Hepatocyte (in vitro differentiated cells): ENCODE measurements at regions not wholly inside any gene's neighbourhood (a gene's known extent, or its start where the extent isn't known, plus 50 kb on each side); places are given as distances from the start of the nearest gene placed in this dataset.

Experiments
- DNase-seq: peaks from one replicate; pipeline ENCODE4 v3.0.0-alpha.2; 2016; ENCODE audit warnings: low spot score
- H2AFZ ChIP-seq: fragments of 200-600 bp; sonication (generic); 2 replicates; pipeline ENCODE4 v1.6.0; 2016; ENCODE audit warnings: antibody characterized with exemption, mild to moderate bottlenecking
- H3K27ac ChIP-seq: fragments of 200-600 bp; sonication (generic); 2 replicates; pipeline ENCODE4 v1.5.1; 2016; ENCODE audit warnings: mild to moderate bottlenecking
- H3K27me3 ChIP-seq: fragments of 200-600 bp; sonication (generic); 2 replicates; pipeline ENCODE4 v1.6.1; 2016
- H3K36me3 ChIP-seq: fragments of 200-600 bp; sonication (generic); replicated peaks from 2 replicates; pipeline ENCODE4 v1.5.1; 2016; ENCODE audit warnings: low read depth; ENCODE audit not compliant: insufficient read depth
- H3K4me1 ChIP-seq: fragments of 200-600 bp; sonication (generic); 2 replicates; pipeline ENCODE4 v1.5.1; 2016; ENCODE audit warnings: mild to moderate bottlenecking, moderate library complexity; ENCODE audit not compliant: insufficient read depth
- H3K4me2 ChIP-seq: fragments of 200-600 bp; sonication (generic); 2 replicates; pipeline ENCODE4 v1.6.0; 2016
- H3K4me3 ChIP-seq: fragments of 200-600 bp; sonication (generic); 2 replicates; pipeline ENCODE4 v1.5.1; 2016; ENCODE audit warnings: mild to moderate bottlenecking
- H3K79me2 ChIP-seq: fragments of 200-600 bp; sonication (generic); 2 replicates; pipeline ENCODE4 v1.6.0; 2017; ENCODE audit warnings: mild to moderate bottlenecking
- H3K9me2 ChIP-seq: fragments of 200-600 bp; sonication (generic); replicated peaks from 2 replicates; pipeline ENCODE4 v1.6.0; 2017; ENCODE audit warnings: mild to moderate bottlenecking; ENCODE audit not compliant: insufficient read depth
- H3K9me3 ChIP-seq: fragments of 200-600 bp; sonication (generic); 2 replicates; pipeline ENCODE4 v1.5.1; 2016; ENCODE audit warnings: low read depth, mild to moderate bottlenecking
- H4K20me1 ChIP-seq: fragments of 200-600 bp; sonication (generic); 2 replicates; pipeline ENCODE4 v1.6.0; 2016; ENCODE audit warnings: mild to moderate bottlenecking; ENCODE audit not compliant: insufficient read depth, poor library complexity, severe bottlenecking
- EZH2 ChIP-seq: fragments of 200-600 bp; sonication (generic); IDR thresholded peaks from 2 replicates; pipeline ENCODE4 v1.6.1; 2016; ENCODE audit warnings: antibody characterized with exemption, mild to moderate bottlenecking, borderline replicate concordance
- EZH2phosphoT487 ChIP-seq: fragments of 200-600 bp; sonication (generic); IDR thresholded peaks from one replicate; pipeline ENCODE4 v1.6.1; 2018; ENCODE audit warnings: antibody characterized with exemption, mild to moderate bottlenecking, low read depth, moderate library complexity; ENCODE audit not compliant: unreplicated experiment, severe bottlenecking
- WGBS: methylation state at CpG from one replicate; pipeline ENCODE4 v1.1.6; 2016; ENCODE audit warnings: low lambda C conversion rate; ENCODE audit errors: missing lambda C conversion rate; 5-methylcytosine and 5-hydroxymethylcytosine counted together
- TF ChIP-seq, protein P1 (sequence below): fragments of 200-600 bp; sonication (generic); IDR thresholded peaks from 2 replicates; pipeline ENCODE4 v1.5.1; 2016; ENCODE audit warnings: antibody characterized with exemption, mild to moderate bottlenecking; ENCODE audit not compliant: poor library complexity

DNA sequence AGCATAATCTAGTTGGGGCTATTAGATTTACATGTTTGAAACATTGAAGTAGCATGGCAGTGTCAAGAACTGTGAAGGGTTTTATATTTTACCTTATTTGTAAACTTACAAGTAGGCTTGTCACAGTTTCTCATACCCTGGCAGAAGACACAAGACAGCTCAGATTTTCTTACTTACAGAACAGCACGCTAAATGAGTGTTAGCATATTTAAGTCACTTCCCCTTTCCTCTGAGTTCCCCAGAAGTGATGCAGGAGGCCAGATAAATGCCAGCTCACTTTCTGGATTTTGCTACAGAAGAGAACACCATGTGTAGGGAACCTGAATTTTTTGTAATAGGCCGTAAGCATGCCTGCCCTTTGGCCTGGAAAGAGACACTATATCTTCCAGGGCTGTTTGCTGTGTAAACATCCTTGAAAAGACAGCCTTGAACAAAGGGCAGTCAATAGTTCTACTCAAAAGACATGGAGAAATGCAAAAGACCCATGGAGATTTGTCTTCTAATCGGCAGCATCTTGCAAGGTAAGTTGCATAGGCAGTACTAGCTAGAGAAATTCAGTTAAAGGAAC, 279.1 kb downstream of the PHF14 start:
- TF ChIP-seq, protein P1, sequence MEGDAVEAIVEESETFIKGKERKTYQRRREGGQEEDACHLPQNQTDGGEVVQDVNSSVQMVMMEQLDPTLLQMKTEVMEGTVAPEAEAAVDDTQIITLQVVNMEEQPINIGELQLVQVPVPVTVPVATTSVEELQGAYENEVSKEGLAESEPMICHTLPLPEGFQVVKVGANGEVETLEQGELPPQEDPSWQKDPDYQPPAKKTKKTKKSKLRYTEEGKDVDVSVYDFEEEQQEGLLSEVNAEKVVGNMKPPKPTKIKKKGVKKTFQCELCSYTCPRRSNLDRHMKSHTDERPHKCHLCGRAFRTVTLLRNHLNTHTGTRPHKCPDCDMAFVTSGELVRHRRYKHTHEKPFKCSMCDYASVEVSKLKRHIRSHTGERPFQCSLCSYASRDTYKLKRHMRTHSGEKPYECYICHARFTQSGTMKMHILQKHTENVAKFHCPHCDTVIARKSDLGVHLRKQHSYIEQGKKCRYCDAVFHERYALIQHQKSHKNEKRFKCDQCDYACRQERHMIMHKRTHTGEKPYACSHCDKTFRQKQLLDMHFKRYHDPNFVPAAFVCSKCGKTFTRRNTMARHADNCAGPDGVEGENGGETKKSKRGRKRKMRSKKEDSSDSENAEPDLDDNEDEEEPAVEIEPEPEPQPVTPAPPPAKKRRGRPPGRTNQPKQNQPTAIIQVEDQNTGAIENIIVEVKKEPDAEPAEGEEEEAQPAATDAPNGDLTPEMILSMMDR, result no peak
- TF ChIP-seq EZH2phosphoT487 (no peak), EZH2 (no peak)
- peaks cover 15% of the 10 kb centered on the region for H3K4me1 ChIP-seq
- DNase-seq, result peak; percentile 5
- H3K9me2 ChIP-seq, result no peaks in the 10 kb centered on the region
- no peak overlapping the region for H3K4me2 ChIP-seq
- no peaks in the 10 kb centered on the region for H3K9me3 ChIP-seq
- no peak overlapping the region for H2AFZ ChIP-seq
- H4K20me1 ChIP-seq, result no peaks in the 10 kb centered on the region
- H3K27me3 ChIP-seq, result no peaks in the 10 kb centered on the region
- H3K4me3 ChIP-seq, result no peak overlapping the region
- H3K27ac ChIP-seq, result peak overlapping the region; percentile 56
- no peaks in the 10 kb centered on the region for H3K79me2 ChIP-seq
- no peaks in the 10 kb centered on the region for H3K36me3 ChIP-seq
- 50% methylated on average over 3 of the region's 3 CpGs for WGBS

DNA sequence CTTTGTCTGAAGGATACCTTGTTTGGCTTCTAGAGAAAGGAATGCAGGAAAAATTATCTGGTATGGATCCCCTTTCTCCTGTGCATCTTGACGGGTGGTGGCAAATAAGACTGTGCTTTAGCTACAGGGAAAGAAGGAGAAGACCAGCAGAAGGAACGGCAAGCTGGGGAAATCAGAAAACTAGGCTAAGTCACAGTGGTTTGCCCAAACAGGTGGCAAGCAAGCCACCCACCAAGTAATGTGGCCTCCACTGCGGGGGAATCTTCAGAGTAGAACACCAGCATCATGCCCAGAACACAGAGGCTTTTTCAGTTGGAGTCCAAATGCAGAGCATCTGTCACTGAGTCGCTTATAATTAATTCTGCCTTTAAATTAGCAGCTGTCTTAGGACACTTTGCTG, 282.8 kb downstream of the PHF14 start:
- 85% methylated on average over 4 of the region's 4 CpGs for WGBS
- no peak for DNase-seq
- Histone ChIP-seq H3K4me1 (peaks cover 15% of the 10 kb centered on the region), H3K9me3 (no peaks in the 10 kb centered on the region), H3K27me3 (no peaks in the 10 kb centered on the region), H2AFZ (no peak overlapping the region), H4K20me1 (no peaks in the 10 kb centered on the region), H3K9me2 (no peaks in the 10 kb centered on the region), H3K36me3 (no peaks in the 10 kb centered on the region), H3K79me2 (no peaks in the 10 kb centered on the region), H3K27ac (no peak overlapping the region), H3K4me3 (no peak overlapping the region), H3K4me2 (no peak overlapping the region)
- no peak for TF ChIP-seq EZH2
- TF ChIP-seq, protein P1, result no peak
- TF ChIP-seq EZH2phosphoT487, result no peak

DNA sequence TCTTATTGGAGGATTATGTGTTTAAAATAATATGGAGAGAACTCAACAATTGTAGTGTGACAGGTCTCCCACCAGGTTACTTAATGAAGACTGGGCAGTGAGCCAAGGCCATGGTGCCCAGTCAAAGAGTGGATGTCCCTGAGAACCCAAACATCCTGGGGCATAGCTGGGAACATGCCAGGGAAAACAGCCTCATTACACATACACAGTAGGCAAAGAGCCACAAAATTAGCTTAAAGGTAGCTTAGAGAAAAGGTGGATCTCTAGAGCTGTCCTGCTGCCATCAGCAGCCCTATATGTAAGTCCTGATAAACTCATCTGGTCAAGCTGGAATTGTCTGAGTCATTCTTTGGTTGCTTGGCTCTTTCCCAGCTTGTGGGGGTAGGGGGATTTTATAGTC, 287.8 kb downstream of the PHF14 start:
- no peak overlapping the region for H2AFZ ChIP-seq
- H3K4me3 ChIP-seq, result no peak overlapping the region
- H3K4me2 ChIP-seq, result no peak overlapping the region
- no peaks in the 10 kb centered on the region for H3K27me3 ChIP-seq
- H4K20me1 ChIP-seq, result no peaks in the 10 kb centered on the region
- H3K36me3 ChIP-seq, result no peaks in the 10 kb centered on the region
- no peaks in the 10 kb centered on the region for H3K9me3 ChIP-seq
- no peak overlapping the region for H3K27ac ChIP-seq
- TF ChIP-seq, protein P1, result no peak
- TF ChIP-seq EZH2, result no peak
- peak; percentile 34 for DNase-seq
- H3K79me2 ChIP-seq, result no peaks in the 10 kb centered on the region
- no peaks in the 10 kb centered on the region for H3K9me2 ChIP-seq
- H3K4me1 ChIP-seq, result no peaks in the 10 kb centered on the region

DNA sequence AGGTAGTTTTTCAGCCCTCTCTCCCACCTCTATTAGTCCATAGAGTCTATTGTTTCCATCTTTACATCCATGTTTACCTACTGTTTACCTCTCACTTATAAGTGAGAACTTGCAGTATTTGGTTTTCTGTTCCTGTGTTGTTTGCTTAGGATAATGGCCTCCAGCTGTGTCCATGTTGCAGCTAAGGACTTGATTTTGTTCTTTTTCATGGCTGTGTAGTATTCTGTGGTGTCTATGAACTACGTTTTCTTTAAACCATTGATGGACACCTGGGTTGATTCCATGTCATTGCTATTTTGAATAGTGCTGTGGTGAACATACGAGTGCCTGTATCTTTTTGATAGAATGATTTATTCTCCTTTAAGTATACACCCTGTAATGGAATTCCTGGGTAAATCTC, 292.4 kb downstream of the PHF14 start:
- H3K79me2 ChIP-seq, result no peaks in the 10 kb centered on the region
- WGBS, result 89% methylated on average over 2 of the region's 2 CpGs

More for the DNA sequence above, 292.4 kb downstream of the PHF14 start:
- H3K27me3 ChIP-seq, result no peaks in the 10 kb centered on the region
- H3K4me2 ChIP-seq, result no peak overlapping the region
- no peak overlapping the region for H3K4me3 ChIP-seq
- no peaks in the 10 kb centered on the region for H4K20me1 ChIP-seq
- H3K36me3 ChIP-seq, result no peaks in the 10 kb centered on the region
- no peak overlapping the region for H3K27ac ChIP-seq
- no peak for DNase-seq
- H3K4me1 ChIP-seq, result no peaks in the 10 kb centered on the region
- TF ChIP-seq, protein P1, result no peak
- no peak for TF ChIP-seq EZH2
- TF ChIP-seq EZH2phosphoT487, result no peak
- H3K9me2 ChIP-seq, result no peaks in the 10 kb centered on the region
- no peak overlapping the region for H2AFZ ChIP-seq
- H3K9me3 ChIP-seq, result no peaks in the 10 kb centered on the region
